GM18520 (cell line): ENCODE measurements at regions not wholly inside any gene's neighbourhood (a gene's known extent, or its start where the extent isn't known, plus 50 kb on each side); places are given as distances from the start of the nearest gene placed in this dataset.

Source experiments
- ATAC-seq: cut with Tn5 transposase; IDR thresholded peaks from one replicate; pipeline ENCODE4 v1.9.1; 2021; ENCODE audit not compliant: unreplicated experiment

DNA sequence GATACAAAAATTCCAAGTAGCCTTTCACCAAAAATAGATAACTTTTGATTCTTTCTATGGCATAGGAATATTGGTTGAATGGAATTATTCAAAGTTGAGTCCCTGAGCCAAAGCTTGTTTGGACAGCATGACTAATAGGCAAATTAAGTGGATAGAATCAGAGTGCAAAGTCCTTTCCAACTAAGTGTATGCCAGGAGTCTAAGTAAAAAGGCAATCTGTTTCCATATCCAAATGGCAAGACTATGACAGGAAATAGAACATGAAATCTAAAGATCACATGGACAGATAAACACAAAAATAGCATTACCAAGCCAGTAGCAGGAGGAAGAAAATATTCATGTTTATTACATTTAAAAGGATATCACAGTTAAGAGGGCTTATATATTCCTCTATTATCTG lies 804.6 kb downstream of the SLITRK6 start:
- no peak for ATAC-seq

DNA sequence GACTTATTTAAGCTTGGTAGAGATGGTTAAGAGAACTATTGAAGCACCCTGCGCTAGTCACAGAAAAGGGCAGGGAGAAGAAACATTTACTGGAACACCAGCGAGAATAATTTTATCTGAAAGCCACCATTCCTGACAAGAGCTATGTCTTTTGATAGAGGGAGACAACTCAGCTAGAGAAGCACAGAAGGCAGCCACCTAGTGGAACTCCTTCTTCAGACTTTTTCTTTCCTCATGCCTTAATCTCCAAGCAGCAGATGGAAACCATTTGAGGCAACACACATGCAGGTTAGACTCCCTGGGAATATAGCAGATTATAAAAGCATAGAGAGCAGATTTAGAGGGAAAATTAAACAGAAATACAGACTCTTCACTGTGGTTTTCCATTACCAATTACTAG lies 813.4 kb downstream of the SLITRK6 start:
- ATAC-seq: no peak

DNA sequence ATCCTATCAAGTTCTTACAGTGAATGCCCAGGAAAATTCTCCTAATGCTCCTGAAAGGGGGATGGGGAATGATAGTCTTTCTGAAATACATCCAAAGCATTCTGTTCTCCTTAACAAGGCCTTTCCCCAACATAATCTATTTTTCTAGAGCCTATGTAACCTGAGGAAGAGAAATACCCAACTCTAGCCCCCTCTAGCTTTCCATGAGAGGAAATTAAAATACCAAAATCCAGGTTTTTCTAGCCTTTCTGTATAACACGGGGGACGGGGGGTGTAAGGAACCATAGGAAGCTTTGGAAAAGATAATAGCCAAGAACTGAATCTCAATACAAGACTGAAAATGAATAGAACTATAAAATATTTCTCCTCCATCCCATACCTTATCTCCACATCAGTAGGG lies 815.9 kb downstream of the SLITRK6 start:
- ATAC-seq: no peak

DNA sequence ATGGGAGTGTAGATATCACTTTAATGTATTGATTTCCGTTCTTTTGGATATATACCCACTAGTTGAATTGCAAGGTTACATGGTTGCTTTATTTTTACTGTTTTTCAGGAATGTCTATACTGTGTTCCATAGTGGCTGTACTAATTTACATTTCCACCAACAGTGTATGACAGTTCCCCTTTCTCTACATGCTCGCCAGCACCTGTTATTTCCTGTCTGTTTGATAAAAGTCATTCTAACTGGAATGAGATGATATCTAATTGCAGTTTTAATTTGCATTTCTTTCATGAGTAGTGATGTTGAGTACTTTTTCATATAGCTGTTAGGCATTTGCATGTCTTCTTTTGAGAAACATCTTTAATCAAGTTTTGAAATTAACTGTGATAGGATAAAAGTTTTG lies 818.6 kb downstream of the SLITRK6 start:
- no peak for ATAC-seq

DNA sequence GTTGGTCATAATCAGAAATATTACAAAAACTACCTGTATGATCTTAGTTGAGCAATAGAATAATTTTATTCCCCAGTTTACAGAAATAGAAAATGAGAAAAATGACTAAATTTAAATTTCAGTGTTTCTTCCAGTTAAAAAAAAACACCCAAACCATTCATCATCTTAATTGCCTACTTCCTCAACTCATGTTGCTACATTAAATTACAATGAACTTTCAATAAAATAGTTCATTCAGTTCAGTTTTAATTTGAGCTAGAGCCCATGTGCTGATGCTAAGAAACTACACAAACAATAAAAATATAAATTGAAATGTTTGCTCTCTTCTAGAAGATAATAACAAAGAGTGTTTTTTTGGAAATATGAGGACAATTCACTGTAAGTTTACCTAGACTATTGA lies 820.4 kb downstream of the SLITRK6 start:
- no peak for ATAC-seq

DNA sequence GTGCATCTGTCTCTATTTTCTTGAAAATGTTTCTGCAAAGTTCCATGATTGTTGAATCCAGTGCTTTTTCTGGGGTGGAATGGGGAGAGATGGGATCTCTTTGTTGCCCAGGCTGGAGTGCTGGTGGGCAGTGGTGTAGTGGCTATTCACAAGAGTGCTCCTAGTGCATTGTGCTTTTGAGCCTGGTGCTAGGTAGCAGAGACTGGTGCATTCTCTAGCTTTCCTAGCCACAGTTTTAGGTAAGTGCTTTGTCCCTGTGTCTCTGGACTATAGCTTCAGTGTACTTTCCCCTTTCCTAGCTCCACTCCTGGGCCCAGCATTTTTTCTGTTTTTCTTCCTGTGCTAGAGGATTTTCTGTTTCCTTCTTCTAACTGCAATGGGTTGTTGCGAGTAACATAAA lies 825.6 kb downstream of the SLITRK6 start:
- no peak for ATAC-seq

DNA sequence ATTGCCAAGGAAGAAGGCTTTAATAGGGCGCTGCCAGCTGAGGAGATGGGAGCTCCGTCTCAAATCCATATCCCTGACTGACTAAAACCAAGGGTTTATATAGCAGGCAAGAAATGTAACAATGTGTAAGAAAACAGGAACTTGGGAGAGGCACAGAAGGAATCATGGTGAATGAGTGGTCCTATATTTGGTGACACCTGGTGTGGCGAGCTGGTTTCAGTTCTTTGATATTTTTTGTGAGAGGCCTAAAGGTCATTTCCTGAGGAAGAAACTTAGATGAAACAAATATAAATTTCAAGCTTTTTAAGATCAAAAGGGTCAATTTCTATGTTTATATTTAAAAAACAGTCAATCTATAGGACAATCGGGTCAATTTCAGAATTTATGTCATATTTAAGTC lies 826.3 kb downstream of the SLITRK6 start:
- no peak for ATAC-seq

DNA sequence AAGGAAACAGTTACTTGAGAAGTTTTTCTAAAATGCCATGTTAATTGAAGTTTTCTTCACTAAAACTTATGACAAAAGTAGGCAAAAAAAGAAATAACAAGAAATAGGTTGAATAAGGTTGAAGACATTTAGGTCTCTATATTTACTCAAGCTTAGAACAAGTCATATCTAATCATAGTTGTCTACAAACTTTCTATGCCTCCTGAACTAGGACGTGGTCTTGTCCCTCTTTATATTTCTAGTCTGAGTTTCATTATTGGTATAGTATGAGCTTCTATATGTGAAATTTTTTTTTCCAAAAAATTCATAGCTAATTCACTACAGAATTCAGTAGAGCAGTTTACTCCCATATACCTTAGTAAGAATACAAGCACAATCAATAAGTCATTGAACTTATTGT lies 836.4 kb downstream of the SLITRK6 start:
- no peak for ATAC-seq

DNA sequence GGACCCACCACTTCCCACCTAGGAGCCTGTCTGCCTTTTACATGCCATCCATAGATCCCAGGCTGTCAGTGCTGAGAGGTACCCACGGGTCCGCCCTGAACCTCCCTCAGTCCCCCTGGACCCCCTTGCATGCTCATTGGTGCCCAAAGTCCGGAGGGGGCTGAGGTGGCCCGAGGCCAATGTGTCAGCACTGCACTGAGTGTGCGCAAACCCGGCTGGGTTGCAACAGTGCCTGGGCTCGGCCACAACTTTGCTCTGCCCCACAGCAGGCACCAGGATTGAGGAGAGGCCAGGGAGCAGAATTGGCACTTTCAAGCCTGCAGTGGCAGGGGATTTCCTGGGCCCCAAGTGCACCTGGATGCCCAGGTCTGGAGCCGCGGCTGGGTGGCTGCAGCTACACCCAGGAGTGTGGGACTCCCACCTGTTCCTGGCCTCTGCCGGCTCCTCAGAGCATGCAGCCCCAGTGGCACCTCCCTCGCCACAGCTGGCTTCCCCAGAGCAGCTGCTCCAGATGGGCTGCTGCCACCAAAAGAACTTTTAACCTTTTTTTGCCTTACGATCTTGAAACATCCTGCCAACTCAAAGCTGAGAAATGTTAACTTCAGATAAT lies 837.0 kb downstream of the SLITRK6 start:
- ATAC-seq: no peak

DNA sequence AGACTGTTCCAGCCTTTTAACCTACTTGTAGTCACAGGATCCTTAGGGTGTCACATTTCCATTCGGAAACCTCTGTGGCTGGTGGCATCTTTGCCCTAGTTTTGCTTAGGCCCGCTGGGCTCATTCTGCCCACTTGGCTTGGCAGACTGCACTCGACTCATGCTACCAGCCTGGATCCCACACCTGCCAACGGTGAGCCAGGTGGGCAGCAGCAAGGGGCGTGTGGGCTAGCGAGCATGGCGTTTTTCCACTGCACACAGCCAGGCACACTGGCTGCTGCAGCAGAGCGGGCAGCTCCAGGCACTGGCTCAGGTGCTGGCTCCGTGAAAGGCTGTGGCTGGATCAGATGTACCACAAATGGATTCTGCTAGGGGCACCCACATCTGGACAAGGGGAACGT lies 838.2 kb downstream of the SLITRK6 start:
- ATAC-seq: no peak

DNA sequence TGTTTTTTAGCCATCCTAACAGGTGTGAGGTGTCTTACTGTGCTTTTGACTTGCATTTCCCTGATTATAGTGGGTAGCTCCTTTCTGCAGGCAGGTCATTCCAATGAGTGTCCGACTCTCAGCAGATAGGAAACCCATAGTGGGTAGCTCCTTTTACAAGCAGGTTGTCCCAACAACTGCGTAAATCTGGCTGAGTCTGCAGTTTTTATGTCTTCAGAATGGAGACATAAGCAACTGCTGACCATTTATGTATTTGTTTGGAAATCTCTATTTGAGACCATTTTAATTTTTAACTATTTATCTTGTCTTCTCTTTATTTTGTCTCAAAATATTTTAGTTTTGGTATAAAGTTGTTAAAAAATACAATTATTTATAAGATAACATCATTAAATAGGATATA lies 839.4 kb downstream of the SLITRK6 start:
- ATAC-seq: no peak

DNA sequence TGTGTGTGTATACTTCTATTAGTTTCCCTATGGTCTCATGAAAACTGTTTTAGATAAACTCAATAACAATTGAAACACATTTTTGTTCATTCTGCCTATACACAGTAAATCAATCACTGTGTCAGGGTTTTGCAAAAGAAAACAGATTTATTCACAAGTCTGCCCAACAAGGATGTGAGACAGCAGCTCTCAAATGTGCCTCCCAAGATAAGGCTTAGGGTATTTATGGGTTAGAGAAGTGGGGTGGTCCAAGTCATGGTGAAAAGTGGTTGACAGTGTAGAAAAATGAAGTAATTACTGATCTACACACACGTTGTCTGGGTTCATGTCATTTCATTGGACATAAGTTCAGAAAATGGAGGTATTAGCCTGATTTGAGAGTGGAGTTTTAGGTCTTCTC lies 844.6 kb downstream of the SLITRK6 start:
- no peak for ATAC-seq

DNA sequence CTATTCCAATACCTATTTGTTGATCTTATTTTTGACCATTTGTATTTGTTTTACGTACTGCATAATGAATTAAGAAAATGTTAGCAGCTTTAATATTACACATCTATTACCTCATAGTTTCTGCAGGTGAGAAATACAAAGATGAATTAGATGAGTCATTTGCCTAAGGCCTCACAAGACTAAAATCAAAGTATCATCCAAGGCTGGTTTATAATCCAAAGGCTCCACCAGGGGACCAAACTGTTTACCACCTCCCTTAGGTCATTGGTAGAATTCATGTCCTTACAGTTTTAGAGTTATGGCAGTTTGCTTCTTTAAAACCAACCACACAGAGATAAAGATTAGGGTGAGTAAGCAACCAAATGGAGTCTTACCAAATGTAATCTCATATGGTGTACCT lies 848.1 kb downstream of the SLITRK6 start:
- ATAC-seq: no peak

DNA sequence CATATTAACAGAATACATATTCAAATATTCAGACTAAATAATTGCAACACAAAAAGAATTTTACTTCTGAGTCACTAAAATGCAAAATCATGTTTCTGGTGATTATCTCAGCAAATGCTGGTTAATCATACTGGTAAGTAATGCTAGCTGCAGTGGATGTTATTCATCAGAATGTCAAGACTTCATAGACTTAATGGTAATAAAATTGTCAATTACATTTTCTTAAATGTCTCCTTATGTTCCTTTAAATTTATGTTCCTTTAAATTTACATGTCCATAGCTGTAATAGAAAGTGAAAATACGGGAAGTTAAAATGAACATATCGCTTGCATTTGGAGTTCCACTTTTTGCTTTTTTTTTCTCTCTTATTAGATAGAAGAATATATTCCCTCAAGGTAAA lies 853.0 kb downstream of the SLITRK6 start:
- no peak for ATAC-seq

DNA sequence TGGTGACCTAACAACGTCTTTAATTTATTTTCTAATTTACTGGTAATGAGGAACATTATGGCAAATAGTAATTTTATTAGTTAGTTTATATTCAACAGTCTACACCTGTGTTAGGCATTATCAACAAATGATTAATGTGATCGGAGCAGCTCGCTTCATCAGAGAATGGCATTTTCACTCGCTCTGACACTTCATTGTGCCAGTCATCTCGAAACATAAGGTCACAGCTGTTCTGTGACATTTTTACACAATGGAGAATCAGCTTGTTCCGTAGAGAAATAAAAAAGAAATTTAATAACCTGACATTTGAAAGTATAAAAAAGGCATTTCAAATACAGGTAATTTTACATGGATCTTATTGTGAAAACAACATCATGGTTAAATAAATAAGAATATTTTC lies 858.4 kb downstream of the SLITRK6 start:
- no peak for ATAC-seq

DNA sequence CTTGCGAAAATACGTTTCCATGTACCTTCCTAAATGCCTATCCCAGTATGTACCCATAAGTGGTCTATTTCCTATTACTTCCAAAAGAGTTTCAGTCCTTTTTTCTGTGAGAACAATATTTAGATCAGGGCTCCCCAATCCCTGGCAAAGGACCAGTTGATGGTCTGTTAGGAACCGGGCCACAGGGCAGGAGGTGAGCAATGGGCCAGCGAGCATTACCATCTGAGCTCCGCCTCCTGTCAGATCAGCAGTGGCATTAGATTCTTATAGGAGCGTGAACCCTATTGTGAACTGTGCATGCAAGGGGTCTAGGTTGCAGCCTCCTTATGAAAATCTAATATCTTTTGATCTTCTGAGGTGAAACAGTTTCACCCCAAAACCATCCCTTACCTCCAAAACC lies 859.1 kb downstream of the SLITRK6 start:
- no peak for ATAC-seq

DNA sequence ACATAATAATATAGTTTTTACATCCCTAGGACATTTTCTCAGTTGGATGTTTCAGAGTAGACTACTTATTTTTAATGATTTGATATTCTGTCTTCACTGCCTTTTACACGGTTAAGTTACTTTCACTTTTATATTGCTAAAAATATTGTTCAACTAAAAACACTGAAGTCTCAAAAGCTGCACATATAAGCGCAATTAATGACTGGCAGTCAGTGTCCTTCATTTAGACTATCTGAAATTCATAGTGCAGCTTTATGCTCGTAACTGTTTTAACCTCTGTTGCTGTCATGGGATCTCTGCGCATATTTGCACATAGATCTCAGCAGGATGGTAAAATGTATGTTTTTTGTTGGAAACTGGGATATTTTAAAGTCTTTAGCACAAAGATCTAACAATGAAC lies 864.3 kb downstream of the SLITRK6 start:
- no peak for ATAC-seq

DNA sequence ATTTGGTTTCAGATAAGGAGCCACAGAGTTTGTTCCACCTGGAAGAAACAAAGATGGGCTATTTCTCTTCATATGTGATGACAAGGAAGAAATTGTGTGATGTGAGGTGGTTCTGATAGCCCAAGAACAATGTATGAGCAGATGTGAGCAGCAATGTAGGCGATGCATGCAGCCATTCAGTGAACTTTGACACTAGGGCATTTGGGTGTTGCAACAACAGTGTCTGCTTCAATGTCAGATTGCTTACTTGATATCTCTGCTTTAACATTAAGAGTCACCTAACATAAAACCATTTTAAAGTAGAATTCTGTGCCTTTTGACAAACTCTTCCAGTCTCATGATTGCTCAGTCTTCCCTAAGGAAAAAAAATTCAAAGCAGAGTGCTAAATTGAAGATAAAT lies 865.4 kb downstream of the SLITRK6 start:
- no peak for ATAC-seq

DNA sequence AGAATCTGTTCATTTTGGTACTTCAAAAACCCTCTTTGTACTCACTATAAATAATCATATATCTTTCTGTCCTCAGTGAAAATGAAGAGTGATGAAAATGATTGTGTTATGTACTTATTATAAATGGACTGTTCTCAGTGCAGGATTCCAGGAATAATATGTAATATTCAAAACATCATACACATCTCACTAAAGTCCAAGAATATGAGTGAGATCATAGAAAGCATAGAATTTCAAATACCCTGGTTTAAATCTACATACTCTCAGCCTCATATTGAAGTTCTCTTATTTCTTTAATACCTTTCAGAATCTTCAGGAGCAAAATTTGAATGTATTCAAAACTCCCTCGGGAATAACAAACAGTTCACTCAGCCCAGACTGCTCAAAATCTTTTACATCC lies 868.0 kb downstream of the SLITRK6 start:
- no peak for ATAC-seq

DNA sequence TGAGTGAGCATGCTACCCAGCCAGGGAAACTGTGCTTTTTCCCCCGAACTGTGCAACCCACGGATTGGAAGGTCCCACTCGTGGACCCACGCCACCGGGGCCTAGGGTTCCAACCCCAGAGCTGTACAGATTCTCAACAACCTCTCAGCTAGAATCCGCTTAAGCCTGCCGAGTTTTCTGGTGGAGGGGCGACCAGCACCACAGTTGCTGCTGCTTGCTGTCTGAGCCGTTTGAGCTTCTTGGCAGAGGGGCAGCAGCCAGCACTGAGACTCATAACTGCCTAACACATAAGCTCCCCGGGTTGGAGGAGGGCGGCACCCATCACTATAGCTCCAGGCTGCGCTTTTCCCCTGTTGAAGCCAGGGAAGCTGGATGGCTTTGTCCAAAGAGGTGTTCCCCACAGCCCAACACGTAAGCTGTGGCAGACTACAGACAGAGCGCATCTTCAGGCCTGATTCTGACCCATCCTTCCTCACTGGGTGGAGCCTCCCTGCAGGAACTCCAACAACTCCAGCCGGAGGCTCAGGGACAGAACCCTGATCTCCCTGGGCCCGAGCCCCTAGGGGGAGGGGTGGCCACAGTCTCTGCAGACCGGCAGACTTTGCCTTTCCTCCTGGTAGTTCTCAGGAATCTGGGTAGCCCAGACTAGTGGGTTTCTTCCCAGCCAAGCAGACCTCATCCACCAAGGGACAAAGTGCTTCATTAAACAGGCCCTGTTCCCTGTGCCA lies 871.6 kb downstream of the SLITRK6 start:
- ATAC-seq: no peak

DNA sequence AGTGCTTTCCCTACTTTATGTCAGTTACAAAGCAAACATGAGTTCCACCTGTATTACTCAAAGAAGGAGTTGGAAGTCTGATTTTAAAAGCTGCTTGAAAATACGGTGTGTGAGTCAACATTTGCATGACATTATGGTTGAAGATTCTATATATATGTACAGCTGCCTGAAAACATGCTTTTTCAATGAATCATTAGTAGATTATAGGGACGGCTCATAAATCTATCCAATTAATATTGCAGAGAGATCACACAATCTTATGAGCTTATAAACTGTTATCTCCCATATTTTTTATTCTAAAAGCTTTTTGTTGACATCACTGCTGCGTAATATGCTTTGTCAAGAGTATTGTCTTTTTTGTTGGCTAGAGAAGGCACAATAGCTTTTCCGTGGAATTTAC lies 873.8 kb downstream of the SLITRK6 start:
- ATAC-seq: no peak

DNA sequence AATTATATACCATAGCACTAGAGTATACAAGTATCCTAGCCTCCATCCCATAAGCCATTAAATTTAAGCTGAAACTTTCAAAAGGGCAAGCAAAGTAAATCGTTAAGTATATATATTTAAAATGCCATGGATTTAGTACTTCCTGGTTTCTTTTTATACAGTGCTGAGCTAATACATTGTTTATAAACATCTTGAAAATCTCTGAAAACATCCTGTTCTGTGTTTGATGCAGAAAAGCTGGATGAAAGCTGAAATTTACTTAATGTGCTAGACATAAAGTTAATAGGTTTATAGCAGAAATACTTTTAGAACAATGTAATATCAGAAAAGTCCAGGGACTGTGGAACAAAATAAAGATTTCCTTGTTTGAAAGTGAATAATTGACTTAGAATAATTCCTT lies 875.4 kb downstream of the SLITRK6 start:
- no peak for ATAC-seq

DNA sequence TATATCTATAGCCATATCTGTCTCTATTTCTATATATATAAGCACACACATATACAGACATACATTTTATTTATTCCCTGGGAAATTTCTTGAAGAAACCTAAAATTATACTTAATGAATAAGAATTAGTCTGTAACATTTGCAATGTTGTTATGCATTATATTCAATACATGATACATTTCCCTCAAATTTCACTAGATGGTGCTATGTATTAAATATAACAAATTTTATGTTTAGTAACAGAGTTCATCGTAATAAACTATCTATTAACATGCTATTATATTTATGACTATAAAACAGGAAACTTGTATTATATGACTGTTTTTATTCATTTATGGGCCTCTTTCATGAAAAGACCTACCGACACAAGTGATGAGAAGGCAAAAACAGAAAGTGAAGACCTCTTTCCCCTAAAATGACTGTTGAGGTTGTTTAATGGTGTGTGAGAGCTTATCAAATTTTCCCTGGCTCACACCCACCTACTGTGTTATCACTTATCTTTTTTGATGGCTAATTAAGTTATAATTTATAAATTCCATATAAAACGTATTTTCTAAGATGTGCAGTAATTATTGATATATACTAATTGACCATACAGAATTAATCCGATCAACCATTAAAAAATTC lies 881.9 kb downstream of the SLITRK6 start:
- no peak for ATAC-seq
